NCI-H460 (cell line): ENCODE measurements at regions not wholly inside any gene's neighbourhood (a gene's known extent, or its start where the extent isn't known, plus 50 kb on each side); places are given as distances from the start of the nearest gene placed in this dataset.
A peak's percentile ranks its signal among the peaks of the same experiment; 100 is the strongest.
"Not testable (repeated sequence)": the region's sequence is repeated elsewhere in the genome, so short reads cannot be mapped to it uniquely, and the experiment has no call there.

Experiments
- DNase-seq: peaks from one replicate; pipeline ENCODE4 v3.0.0-alpha.2; 2016; ENCODE audit warnings: low read depth; ENCODE audit errors: extremely low read depth

GRCh38 chr7:93750986-93751385 lies 139.6 kb downstream of the TFPI2 start:
- DNase-seq, result no peak

DNA sequence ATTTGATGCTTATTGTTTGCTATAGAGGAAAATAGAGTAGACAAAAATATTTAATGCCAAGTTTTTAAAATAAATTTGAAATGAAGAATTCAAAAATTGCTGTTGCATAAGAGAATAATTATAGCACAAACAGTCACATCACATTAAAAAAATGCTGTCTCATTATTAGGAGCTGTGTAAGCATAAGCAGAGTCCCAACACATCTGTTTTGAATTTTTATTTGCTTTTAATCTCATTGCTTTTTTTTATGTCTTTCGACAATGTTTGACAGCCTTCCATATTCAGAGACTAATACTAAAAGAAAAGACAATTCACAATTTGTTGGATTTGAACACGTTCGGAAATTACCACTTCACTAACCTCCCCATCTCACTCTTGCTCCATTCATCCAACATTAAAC lies 143.5 kb downstream of the TFPI2 start:
- no peak for DNase-seq

DNA sequence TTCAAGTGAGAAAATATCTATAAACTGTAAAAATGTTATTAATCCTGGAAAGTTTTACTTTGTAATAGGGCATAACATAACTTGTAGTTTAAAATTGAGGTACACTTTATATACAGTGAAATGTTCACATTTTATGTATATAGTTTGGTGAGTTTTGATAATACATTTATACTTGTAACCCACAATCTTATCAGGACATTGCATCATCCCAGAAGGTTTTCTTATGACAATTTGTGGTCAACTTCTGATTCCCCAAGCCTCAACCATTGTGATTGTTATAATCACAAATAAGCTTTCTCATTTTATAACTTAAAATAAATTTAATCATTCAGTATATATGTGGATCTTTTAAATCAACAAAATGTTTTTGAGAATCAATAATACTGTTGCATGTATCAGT lies 151.1 kb downstream of the TFPI2 start:
- DNase-seq, result no peak

DNA sequence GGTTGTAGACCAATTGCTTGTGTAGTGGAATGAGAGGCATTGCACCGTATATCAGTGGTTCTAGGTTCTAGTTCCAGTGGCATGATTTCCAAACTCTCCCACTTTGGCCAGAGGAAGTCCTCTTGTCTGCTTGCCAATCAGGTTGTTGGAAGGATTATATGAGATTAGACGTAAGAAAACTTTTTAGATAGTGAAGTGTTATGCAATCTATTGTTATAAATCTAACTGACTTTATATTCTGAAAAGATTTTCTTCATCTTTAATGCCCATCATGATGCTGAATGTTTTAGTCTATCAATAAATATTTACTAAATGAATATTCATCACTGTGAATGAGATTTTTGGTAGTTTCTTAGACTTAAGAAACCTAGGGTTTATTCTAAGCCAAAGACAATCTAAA lies 152.6 kb downstream of the TFPI2 start:
- DNase-seq, result no peak

GRCh38 chr7:93736668-93737369 lies 153.7 kb downstream of the TFPI2 start:
- no peak for DNase-seq

DNA sequence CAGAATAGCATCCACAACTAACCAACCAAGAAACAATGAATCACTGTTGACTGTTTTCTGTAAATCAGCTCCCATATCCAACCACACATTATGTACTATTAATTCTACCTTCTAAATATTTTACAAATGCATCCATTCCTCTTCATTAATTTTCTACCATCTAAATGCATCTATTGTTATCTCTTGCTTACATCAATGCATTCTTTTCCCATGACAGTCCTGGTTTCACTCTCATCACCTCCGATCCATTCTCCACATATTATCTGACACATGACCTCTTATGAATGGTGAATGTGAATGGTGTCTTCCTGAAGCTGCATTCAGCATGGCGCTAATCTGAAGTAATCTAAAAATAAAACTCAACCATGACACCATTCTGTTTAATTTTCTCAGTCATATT lies 153.8 kb upstream of the CALCR start:
- no peak for DNase-seq

DNA sequence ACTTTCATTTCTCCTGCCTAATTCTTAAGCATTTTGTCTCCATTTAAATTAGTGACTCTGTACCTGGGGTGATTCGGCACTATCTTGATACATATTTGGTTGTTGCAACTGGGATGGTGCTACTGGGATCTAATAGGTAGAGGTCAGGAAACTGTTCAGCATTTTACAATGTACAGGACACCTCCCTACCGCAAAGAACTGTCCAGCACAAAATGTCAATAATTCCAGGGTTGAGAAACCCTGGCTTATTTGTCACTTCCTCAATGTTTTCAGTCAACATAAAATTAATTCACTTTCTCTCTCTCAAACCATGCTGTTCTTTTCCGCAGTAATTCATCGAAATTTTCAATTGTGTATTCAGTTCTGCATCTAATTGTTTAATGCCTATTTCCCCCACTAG lies 151.4 kb upstream of the CALCR start:
- DNase-seq, result no peak

- DNase-seq, result no peak
These were observed 149.1 kb upstream of the CALCR start for GRCh38 chr7:93723424-93724124.

DNA sequence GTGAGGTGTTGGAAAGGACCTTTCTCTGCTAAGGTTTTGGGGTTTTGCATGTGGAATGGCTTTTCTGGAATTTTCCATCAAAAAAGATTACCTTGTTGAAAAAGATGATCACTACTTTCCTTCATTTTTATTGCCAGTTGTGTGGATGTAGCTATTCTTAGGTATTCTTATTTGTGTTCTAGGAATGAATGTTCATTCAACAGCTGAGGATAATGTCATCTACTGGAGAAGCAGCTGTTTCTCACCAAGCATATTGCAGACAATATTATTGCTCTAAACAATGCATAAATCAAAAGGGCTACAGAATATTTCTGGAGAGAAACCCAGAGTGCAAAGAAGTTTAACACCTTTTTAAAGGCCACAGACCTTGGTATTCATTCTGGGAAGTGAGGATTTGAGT lies 145.6 kb upstream of the CALCR start:
- DNase-seq, result no peak

DNA sequence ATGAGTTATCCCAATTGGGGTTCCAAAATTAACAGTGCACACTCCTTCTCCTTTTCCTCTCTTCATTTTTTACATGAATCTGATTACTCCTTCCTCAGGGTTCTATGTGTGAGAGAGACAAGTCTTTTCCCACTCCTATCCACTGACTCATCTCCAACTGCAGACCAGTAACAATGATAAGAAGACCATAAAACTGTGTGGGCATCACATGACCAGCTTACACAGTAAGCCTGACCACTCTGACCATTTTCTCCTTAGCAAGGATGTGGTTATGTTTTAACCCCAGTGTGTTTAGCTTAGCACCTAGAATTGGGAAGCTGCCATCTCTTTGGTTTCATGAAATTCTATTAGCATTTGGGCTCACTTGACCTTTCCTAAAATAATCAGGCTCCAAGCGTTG lies 145.0 kb upstream of the CALCR start:
- DNase-seq, result no peak

GRCh38 chr7:93717217-93717900 lies 142.8 kb upstream of the CALCR start:
- DNase-seq, result no peak

- DNase-seq, result peak; percentile 13
These were observed 140.7 kb upstream of the CALCR start for GRCh38 chr7:93715234-93715633.

DNA sequence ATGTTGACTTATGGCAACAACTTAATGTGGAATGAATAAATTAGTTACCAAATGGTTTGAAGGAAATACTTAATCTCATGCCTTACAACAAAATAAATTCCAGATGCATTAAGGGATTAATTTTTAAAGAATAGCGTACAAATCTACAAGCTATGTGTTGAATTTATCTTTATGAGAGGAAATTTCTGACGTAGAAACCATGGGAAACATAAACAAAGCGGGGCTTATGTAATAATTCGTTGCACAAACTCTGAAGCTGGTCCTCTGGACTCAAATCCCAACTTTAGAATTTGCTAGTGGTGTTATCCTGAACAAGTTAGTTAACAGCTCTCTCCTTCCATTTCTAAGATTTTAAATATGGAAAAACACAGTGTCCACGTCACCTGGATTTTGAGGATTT lies 137.4 kb upstream of the CALCR start:
- no peak for DNase-seq

DNA sequence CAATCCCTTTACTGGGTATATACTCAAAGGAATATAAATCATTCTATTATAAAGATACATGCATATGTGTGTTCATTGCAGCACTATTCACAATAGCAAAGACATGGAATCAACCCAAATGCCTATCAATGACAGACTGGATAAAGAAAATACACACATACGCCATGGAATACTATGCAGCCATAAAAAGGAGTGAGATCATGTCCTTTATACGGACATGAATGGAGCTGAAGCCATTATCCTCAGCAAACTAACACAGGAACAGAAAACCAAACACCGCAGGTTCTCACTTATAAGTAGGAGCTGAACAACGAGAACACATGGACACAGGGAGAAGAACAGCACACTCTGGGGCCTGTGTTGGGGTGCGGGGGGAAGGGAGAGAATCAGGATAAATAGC lies 133.7 kb upstream of the CALCR start:
- DNase-seq, result not testable (repeated sequence)

DNA sequence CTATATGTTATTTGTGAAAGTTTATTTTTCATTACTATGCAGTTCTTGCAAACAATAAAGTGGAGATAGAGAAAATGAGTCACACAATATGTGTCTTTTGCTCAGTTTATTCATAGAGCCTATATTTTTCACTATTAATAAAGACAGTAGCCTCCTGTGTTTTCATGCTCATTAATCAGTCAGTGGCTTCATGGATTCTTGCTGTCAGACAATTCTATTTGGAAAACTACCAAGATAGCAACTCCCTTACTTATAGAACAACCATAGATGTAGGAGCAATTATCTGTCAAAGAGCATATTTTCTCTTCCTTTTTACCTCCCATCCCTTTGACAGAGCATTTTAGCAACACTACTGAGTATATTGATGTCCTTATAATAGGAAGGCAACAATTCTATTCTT lies 132.7 kb upstream of the CALCR start:
- DNase-seq, result no peak

DNA sequence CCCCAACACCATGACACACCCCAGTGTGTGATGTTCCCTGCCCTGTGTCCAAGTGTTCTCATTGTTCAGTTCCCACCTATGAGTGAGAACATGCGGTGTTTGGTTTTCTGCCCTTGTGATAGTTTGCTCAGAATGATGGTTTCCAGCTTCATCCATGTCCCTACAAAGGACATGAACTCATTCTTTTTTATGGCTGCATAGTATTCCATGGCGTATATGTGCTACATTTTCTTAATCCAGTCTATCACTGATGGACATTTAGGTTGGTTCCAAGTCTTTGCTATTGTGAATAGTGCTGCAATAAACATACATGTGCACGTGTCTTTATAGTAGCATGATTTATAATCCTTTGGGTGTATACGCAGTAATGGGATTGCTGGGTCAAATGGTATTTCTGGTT lies 131.6 kb upstream of the CALCR start:
- DNase-seq, result not testable (repeated sequence)

GRCh38 chr7:93704217-93704616 lies 129.7 kb upstream of the CALCR start:
- no peak for DNase-seq

DNA sequence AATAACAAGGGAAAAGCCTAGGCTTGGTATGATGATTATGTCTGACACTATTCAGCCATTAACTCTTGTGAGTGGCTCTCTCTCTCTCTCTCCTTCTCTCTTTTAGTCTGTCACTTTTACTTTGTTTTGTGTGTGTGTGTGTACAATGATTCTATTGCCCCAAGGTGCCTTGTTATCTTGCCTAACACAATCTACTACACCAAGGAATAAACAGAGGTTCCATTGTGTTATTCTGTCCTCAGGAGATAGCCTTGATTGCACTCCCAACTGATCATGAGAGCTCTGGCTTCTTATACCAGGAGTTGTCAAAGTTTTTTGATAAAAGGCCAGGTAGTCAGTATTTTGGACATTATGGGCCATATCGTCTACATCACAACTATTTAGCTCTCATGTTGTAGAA lies 123.4 kb upstream of the CALCR start:
- DNase-seq, result no peak

GRCh38 chr7:93693796-93694195 lies 119.3 kb upstream of the CALCR start:
- DNase-seq, result no peak

DNA sequence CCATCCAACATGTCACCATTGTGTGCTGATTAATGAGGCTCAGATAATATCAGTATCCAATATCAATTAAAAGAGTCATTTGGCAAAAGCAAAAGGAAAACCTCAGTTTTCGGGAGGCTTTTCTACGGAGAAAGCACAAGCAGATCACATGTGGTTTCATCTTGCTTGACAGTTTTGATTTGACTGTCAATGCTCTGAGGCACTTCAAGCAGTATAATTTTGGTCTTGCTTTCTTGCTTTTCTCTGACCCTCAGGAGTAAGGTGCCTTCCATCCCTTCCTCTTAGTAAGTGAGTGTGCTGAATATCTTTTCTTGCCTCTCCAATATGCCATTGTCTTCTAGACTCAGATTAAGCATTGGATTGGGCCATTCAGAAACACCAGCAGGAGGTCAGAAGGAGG lies 115.5 kb upstream of the CALCR start:
- DNase-seq, result no peak

DNA sequence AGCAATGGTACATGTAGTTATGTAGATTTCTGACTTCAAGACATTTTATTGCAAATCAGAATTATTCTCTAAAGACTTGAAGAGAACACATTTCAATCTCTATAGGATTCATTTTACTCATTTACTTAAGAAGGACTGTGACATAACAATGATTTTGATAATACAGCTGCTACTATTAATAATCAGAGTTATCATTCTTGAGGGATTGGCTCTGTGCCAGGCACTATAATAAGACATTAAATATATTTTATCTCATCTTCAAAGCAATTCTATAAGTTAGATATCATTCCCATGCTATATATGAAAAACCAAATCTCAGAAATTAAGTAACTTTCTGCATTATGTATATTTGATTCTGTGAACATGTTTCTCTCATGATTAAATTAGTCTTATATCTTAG lies 103.7 kb upstream of the CALCR start:
- no peak for DNase-seq
